DMS 273 (cell line): ENCODE measurements at regions not wholly inside any gene's neighbourhood (a gene's known extent, or its start where the extent isn't known, plus 50 kb on each side); places are given as distances from the start of the nearest gene placed in this dataset.

Experiments
- DNase-seq: peaks from one replicate; lab custom pipeline; 2025; ENCODE audit not compliant: unreplicated experiment; lab: John Stamatoyannopoulos, UW

DNA sequence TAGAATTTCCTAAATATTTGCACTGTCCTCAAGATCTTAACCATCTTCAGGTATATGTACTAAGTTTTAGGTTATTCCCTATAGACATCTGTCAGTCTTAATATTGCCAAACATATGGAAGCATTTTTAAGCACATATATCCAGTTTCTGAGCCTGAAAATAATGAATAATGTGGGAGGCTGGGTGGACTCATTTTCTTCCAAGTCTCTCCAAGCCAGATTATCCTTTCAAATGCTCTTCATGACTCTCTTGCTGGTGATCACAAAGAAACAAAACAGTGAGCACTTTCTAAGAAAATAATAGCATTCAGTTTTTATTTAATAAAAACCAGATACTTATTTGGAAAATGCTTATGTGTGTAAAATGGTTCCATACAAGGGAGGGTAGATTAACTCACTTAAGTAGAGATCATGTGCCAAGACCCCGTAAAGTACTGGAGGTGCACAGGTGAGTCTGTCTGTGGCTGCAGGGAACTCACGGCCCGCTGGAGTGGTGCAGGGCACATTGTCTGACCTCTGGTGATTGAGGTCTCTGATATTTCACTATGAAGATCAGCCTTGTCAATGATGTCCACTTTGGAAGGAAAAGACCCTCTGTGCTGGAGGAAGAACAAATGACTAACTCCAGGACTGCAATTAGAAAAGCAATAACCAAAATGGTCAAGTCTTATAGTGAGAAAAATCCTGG is 161.6 kb downstream of the TMEM18 start:
- DNase-seq: no peak

DNA sequence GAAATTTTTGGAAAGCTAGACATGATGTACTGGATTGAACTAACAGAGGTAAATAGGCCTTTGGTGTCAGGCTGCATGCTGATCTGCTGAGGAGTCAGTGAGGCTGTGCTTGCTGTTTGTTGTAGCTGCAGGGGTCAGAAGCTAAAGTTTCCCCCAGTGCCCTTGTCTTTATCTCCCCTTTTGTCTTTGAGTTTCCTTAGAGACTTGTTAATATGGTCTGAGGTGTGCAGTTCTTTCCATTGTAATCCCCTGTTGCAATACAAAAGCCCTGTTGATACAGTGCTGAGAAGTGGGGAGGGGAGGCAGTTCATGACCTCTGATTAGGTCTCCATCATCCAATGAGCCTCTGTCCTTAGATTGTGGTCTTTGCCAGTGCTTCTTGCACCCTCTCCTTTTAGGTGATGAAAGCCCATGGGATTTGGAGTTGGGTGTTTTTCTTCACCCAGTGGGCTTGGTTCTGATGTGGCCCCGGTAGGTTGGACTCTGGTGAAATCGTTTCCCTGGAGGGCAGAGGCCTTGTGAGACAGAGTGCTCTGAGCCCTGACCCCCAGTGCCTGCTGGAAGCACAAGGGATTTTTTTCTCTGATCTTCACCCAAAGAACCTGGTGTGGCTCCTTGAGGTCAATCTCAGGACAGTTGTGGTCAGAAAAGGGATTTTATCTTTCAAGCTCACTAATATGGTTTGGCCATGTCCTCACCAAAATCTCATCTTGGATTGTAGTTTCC is 163.1 kb downstream of the TMEM18 start:
- DNase-seq: no peak

DNA sequence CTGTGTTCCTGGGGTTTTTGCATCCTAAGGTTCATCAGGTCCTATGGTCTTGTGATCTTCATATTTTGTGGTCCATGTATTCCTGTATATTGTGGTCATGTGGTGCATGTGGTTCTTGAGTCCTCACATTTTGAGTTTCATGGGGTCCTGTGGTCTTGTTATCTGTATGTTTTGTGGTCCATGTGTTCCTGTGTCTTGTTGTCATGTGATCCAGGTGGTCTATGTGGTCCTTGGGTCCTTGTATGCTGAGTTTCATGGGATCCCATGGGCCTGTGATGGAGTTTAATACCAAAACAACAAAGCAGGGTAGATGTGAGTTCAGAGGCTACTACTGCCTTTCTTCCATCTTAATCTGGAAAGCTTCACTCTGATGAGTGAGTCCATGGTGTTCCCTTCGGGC is 166.4 kb downstream of the TMEM18 start:
- no peak for DNase-seq

DNA sequence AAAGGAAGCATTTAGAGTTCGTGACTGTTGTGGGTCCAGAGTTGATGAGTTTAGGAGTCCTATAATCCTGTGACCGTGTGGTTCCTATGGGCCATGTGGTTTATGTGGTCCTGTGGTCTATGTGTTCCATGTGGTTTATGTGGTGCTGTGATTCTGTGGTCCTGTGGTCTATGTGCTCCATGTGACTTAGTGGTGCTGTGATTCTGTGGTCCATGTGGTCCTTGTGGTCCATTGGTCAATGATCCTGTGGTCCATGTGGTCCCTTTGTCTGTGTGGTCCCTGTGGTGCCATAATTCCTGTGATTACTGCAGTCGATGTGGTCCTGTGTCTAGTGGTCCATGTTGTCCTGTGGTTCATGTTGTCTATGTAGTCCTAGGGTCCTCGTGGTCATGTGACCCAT is 167.3 kb downstream of the TMEM18 start:
- no peak for DNase-seq

DNA sequence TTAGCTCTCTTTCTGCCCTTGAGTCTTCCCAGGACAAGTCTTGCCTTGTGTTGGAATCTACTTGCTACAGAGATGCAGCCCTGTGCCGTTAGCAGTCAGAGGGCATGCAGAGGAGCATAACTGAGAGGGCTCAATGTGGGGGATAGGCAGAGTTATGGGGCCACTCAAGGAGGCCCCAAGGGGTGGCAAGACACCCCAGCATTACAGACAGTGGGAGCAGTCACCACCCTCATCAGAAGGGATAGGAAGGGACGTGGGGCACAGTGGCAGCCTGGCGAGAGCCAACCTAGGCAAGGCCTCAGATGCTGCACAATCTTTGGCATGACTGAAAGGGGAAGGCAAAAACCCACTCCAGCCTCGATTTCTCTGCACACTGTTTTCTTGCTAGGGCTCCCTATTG is 169.1 kb downstream of the TMEM18 start:
- DNase-seq: no peak

DNA sequence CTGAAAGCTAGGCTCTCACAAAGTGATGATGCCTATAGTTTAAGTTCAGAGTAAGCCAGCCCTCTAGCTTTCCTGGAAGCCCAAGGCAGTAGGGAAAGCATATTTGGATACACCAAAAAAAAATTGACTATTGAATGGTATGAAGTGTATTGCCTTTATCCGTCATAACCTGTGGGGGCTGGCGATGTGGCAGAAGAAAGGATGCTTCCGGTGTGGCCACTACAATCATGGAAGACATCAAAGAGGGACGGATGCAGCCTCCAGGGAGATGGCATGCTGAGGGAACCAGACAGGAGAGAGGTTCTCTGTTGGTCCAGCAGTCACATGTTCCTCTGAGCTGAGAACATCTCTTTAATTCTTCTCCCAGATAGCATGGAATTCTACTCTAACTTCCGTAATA is 170.3 kb downstream of the TMEM18 start:
- no peak for DNase-seq

DNA sequence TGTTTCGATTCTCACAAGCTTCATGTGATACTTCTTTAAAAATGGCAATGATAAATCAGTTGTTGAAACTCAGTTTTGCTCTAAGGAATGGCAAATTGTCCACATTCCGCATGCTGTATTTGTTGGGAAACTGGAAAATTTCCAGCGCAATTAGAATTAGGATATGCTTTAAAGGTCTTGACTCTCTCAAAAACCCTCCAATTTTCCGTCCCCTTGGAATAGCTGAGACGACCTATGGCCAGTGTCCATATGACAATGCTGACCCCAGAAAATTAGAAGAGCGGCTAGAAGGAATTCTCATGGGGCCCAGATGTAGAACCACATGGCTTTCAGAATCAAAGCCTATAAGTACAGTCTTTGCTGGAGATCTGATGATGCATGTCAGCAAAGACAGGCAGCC is 170.8 kb downstream of the TMEM18 start:
- no peak for DNase-seq

DNA sequence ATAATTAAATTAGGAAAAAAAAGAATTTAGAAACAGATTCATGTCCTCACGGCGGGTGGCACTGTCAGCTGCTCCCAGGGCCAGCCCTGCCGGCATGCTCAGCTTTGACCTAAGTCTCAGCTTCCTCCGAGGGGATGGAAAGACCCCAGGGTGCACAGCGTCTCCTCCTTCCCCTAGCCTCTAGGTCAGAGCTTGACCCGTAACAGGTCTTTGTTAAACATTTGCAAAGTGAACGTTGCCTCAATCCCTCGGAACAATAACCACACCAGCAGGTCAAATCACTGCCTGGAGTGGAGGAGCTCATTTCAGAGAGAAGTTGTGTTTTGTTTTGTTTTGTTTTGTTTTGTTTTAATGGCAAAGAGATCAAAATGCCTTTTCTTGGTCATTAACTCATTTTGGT is 171.3 kb downstream of the TMEM18 start:
- DNase-seq: no peak

DNA sequence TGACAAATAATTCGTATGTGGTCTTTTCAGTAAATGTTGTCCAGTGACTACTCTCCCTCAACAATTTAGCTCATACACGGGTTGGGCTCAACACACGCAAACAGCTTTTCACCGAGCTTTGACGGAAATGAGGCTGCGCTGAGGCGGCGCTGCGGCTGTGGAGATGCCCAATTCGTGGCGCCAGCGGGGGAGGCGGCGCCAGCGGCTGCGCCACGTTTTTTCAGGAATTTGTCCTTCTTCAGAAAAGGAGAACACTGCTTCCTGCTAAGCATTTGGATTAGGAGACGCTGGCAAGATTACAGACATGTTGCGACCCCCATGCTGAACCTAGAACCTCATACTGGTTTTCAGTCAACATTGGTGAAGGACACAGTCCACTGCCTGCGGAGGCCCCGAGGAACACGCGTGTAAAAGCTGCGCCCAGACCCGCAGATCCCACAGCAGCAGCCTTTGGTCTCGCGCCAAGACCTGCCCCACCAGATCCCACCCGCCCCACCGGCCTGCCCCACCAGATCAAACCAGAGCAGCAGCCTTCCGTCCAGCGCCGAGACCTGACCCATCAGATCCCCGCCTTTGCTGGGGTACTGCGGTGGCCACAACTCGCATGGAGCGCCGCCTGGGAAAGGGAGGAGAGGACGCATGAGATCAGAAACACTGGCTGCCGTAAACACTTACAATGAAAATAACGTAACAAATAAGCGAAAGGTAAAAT is 173.8 kb downstream of the TMEM18 start:
- no peak for DNase-seq

DNA sequence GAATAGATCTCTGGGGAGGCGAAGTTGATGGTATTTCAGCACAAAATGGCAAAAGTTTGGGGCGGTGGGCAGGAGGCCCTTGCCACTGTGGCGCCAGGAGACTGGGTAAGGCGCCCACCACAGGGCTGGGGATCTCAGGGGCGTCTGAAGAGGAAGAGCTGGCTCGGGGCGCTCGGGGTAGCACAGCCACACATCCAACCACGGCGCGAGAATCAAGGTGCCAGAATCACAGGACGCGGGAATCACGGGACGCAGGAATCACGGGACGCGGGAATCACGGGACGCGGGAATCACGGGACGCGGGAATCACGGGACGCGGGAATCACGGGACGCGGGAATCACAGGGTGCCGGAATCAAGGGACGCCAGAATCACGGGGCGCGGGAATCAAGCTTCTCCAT is 174.4 kb downstream of the TMEM18 start:
- no peak for DNase-seq

DNA sequence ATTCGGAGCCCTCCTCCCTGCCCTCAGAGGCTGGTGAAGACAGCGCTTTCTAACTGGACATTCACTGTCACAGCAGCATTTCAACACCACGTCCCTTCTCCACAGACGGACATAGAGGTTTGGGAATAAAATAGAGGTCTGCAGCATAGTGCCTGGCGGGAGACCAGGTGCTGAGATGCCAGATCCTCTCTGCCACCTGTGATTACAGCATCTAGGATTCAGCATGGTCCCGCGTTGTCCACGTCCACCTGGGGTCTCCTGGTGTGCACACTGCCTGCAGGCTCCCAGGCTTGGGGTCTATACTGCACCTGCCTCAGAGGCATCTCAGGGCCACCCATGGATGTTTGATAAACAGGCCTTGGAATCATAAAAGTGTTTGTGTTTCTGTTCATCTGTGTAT is 175.5 kb downstream of the TMEM18 start:
- no peak for DNase-seq

DNA sequence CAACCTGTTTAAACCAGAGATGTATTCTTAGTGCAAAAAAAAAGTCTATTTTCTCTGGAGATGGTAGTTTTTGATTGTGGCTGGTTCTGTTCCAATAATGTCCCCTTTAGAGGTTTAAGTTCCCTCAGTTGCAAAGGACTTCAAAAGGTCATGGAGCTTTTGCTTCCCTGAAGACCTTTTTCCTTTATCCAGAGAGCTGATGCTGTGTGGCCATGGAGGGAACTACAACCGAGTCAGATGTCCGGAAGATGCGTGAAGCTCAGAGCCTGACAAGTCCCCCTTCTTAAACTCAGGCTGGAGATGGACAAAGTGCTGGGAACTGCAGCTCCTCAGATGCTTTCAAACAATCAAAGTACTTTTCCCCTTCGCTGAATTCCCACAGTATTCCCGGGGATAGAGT is 176.1 kb downstream of the TMEM18 start:
- DNase-seq: peak; percentile 40

DNA sequence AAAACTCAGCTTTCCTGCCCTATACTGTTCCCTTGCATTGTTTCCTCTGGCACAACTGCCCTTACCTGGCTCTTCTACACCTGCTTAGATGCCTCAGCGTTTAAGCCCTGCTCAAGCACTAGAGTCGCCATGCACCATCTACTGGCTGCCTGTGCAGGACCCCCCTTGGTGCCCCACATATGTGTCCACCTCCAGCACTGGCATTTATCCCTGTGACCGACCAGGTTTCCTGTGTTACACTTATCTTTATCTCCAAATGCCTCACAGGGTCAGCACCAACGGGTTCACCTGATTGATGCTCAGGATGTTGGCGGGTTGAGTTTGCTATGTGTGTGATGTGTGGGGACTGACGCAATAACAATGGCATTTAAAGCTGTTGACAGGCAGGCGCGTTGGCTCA is 177.5 kb downstream of the TMEM18 start:
- DNase-seq: no peak

DNA sequence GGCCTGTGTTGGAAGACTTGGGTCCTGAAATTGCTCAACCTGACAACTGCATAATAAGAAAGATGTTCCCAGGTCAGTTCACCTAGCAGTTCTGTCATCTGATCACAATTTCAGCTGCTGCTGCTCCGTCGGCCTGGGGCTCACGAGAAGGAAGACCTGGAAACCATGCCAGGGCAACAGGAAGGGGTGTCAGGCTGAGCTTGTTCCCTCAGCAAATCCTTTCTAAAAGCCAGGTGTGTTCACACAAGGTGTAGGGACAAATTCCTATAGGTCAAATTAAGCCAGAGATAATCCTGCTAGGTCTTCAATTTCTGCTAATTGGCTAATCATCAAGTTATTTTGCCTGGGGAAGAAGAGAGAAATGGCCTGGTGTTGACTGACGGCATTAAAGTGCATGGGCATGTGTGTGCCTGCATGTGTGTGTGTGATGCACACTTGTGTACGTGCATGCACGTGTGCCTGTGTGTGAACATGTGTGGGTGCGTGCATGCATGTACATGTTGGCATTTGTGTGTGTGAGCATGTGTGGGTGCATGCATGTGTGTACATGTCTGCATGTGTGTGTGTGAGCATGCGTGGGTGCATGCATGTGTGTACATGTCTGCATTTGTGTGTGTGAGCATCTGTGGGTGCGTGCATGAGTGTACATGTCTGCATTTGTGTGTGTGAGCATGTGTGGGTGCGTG is 178.6 kb downstream of the TMEM18 start:
- no peak for DNase-seq

DNA sequence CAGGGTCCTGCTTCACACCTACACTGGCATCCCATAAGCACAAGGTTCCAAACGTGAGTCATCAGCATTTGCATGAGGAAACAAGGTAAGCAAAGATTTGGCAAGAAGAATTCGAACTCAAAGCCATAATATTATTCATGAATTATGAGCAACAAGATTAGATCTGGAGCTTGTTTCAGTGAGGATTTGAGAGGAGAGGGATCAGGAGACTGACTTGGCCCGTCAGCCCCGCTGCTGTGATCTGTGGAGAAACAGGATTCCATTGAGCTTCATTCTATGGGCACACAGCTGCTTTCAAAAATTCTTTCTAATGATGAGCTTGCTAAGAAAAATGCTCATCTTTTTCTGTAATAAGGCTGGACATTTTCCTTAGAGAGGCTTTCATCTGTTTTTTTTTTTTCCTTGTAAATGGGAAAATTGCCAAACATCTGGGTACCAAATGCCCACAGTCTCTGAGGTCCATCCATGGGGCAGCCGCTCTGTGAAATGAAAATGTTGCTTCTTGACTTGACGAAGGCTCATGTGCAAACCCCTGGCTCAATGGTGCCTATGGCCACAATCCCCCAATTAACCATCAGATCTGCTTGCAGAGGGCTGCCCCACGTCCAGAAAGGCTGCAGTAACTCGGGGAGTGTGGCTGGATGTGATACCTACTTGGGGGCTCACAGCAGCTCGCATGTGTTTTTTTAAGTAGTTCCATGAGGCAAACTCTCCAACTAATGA is 179.3 kb downstream of the TMEM18 start:
- no peak for DNase-seq

DNA sequence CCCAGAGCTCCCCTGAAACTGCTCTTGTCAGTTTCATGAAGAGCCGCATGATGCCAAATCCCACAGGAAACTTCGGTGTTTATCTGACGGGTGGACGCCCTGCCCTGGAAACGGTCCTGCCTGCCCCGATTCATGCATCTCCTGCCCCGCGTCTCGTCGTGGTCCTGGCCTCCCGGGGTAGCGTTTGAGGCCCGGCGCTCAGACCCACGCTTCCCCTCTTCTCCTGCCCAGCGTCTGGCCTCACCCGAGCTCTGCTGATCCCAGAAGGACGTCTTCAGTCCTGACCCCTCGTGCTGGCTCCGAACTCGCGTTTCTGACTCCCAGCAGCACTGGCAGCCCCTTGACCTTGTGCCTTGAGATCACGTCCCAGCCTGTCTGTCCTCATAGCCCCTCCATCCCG is 180.5 kb downstream of the TMEM18 start:
- no peak for DNase-seq

DNA sequence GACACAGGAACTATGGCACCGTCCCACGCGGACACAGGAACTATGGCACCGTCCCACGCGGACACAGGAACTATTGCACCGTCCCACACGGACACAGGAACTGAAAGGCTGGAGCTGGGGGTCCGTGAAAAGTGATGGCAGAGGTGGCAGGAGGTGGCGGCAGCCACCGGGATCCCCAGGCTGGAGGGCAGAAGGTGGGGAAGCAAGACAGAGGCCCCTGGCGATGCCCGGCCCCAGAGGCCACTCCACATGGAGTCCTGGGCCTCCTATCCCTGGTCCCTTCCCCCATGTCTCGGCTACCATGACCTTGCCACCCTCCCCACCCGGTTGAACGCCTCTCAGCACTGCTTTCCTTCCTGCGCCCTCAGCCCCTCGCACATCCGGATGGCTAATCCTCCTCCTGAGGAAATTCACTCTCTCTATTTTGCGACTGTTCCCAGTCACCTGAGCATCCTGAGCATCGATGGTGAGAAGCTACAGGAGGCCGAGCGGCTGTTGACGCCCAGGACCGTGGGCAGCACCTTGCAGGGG is 181.4 kb downstream of the TMEM18 start:
- DNase-seq: no peak

DNA sequence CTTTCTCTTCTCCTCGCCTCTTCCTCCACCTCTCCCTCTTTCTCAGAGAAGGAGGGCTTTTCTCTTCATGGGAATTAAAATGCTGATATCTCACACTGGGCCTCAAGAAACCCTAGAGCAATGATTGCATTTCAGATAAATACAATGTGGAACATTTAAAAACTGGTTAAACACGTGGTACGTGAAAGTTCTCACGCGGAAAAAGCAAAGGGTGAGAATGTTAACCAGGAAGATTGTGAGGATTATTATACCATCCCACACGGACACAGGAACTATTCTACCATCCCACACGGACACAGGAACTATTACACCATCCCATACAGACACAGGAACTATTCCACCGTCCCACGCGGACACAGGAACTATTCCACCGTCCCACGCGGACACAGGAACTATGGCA is 182.4 kb downstream of the TMEM18 start:
- DNase-seq: no peak

DNA sequence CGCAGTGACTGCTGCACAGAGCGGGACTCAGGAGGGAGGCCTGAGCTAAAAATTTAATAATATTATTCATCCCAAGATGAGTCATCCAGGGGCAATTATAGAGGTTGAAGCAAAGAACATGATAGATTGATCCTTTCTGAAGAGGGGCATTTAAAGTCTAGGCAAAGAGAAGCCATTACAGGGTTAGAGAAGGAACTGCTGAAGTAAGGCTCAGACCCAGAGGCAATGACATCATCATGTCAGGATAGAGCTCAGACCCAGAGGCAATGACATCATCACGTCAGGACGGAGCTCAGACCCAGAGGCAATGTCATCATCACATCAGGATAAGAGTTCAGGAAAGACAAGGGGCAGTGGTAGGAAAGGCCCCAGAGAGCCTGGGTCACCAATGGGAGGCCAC is 184.0 kb downstream of the TMEM18 start:
- no peak for DNase-seq

DNA sequence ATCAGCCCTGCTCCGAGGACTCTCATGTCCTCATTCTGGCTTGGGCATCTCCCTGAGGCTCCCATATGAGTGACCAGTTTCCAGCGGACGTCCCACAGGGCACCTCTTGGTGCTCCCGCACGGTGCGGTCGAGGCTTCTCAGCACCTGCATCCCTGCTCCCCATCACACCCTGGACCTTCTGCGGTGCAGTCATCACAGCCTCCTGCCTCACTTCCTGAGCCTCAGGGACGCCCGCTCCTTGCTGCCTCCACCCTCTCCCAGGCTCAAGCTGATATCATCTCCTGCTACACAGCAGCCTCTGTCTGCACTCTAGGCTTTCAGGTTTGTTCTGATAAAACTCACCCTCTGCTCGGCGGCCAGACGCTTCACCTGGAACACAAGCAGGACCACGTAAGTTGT is 185.0 kb downstream of the TMEM18 start:
- no peak for DNase-seq

DNA sequence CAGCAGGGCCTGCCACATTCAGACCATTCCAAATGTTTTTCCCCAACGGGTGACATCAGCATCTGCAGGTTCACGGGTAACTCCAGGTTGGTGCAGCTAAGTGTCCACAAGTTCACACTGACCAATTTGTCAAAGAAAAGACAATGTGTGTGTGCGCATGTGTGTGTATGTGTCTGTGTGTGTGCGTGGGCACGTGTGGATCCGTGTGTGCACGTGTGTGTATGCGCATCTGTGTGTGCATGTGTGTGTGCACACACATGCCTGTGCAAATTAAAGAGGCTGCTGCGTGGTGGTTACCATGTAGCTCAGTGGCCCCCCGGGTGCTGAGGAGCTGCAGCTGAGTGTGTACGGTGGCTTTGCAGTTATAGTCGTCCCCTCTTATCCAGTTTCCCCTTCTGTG is 187.4 kb downstream of the TMEM18 start:
- no peak for DNase-seq
